ENCODE measurements at regions not wholly inside any gene's neighbourhood (a gene's known extent, or its start where the extent isn't known, plus 50 kb on each side); places are given as distances from the start of the nearest gene placed in this dataset.

DNA sequence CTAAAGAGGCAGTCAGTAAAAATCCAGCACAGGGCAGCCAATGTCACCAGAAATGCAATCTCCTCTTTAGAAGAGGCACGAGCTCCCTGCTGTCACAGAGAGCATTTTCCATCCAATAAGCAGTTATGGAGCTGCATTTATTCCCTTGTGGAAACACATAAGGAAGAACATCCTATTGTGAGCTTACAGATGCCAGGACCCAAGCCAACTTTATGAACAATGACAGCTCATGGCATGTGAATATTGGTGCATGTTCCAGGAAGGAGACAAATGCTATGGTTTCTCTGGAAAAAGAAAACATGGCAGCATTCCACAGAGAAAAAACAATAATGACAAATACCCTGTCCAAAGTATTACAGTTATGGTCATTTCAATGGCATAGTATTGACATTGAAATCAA is 955.6 kb downstream of the UQCRFS1 start:
- no peak for DNase-seq
- intact Hi-C loops (cut with DNase I), result no loop called here
- no peak for ATAC-seq
- Histone ChIP-seq H3K9me3 (no peaks in the 10 kb centered on the region), H3K27ac (no peak overlapping the region), H3K27me3 (no peaks in the 10 kb centered on the region), H3K36me3 (no peaks in the 10 kb centered on the region), H3K4me1 (no peaks in the 10 kb centered on the region), H3K4me3 (no peak overlapping the region)
- TF ChIP-seq, protein P1, sequence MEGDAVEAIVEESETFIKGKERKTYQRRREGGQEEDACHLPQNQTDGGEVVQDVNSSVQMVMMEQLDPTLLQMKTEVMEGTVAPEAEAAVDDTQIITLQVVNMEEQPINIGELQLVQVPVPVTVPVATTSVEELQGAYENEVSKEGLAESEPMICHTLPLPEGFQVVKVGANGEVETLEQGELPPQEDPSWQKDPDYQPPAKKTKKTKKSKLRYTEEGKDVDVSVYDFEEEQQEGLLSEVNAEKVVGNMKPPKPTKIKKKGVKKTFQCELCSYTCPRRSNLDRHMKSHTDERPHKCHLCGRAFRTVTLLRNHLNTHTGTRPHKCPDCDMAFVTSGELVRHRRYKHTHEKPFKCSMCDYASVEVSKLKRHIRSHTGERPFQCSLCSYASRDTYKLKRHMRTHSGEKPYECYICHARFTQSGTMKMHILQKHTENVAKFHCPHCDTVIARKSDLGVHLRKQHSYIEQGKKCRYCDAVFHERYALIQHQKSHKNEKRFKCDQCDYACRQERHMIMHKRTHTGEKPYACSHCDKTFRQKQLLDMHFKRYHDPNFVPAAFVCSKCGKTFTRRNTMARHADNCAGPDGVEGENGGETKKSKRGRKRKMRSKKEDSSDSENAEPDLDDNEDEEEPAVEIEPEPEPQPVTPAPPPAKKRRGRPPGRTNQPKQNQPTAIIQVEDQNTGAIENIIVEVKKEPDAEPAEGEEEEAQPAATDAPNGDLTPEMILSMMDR (IDR thresholded peaks at IDR 0.05), result no peak

DNA sequence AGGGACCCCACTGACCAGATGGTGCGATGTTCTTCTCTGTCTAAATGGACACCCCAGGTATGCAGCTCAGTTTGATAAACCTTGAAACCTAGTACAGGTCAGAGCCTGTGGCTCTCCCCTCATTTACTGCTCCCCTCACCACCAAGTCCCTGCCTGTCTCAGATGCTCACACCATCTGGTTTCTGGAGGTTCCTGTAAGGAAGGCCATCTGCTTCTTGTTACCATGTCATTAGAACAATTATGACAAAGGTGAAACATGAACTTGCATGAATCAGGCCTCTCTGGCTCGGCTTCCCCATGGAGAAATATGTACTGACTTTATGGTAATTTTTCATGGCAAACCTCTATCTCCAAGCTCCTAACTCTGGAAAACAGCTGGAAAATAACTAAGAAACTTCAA is 965.7 kb downstream of the UQCRFS1 start:
- intact Hi-C loops (cut with DNase I), result no loop called here
- no peaks in the 10 kb centered on the region for H3K36me3 ChIP-seq
- DNase-seq, result no peak
- no peaks in the 10 kb centered on the region for H3K27me3 ChIP-seq
- TF ChIP-seq, protein P1 (IDR thresholded peaks at IDR 0.05), result no peak
- no peak for ATAC-seq
- no peak overlapping the region for H3K4me3 ChIP-seq
- H3K4me1 ChIP-seq, result no peaks in the 10 kb centered on the region
- no peak overlapping the region for H3K27ac ChIP-seq
- H3K9me3 ChIP-seq, result no peaks in the 10 kb centered on the region

- no peaks in the 10 kb centered on the region for H3K36me3 ChIP-seq
- H3K4me3 ChIP-seq, result no peak overlapping the region
- no peaks in the 10 kb centered on the region for H3K4me1 ChIP-seq
- intact Hi-C loops (cut with DNase I), result no loop called here
- TF ChIP-seq, protein P1 (IDR thresholded peaks at IDR 0.05), result no peak
- DNase-seq (no peak), ATAC-seq (no peak)
- no peaks in the 10 kb centered on the region for H3K27me3 ChIP-seq
- no peaks in the 10 kb centered on the region for H3K9me3 ChIP-seq
- H3K27ac ChIP-seq, result no peak overlapping the region
These were observed 967.0 kb downstream of the UQCRFS1 start for GRCh38 chr19:28245937-28246336.

GRCh38 chr19:28244966-28245365 is 968.0 kb downstream of the UQCRFS1 start:
- H3K9me3 ChIP-seq, result no peaks in the 10 kb centered on the region
- intact Hi-C loops (cut with DNase I), result no loop called here
- TF ChIP-seq, protein P1 (IDR thresholded peaks at IDR 0.05), result no peak

GRCh38 chr19:28242317-28242927 is 970.5 kb downstream of the UQCRFS1 start:
- Histone ChIP-seq H3K27ac (no peak overlapping the region), H3K4me3 (no peak overlapping the region), H3K9me3 (no peaks in the 10 kb centered on the region), H3K27me3 (peaks cover 0 to 6% of the 10 kb centered on the region in 2 donors), H3K4me1 (no peaks in the 10 kb centered on the region), H3K36me3 (no peaks in the 10 kb centered on the region)
- no peak for DNase-seq
- TF ChIP-seq, protein P1 (IDR thresholded peaks at IDR 0.05), result peak; percentile 40 to 41
- intact Hi-C loops (cut with DNase I), result no loop called here
- ATAC-seq, result no peak

More at GRCh38 chr19:28244966-28245365, 968.0 kb downstream of the UQCRFS1 start:
- no peaks in the 10 kb centered on the region for H3K4me1 ChIP-seq
- DNase-seq, result no peak
- H3K27me3 ChIP-seq, result no peaks in the 10 kb centered on the region
- no peaks in the 10 kb centered on the region for H3K36me3 ChIP-seq
- no peak overlapping the region for H3K4me3 ChIP-seq
- ATAC-seq, result no peak
- H3K27ac ChIP-seq, result no peak overlapping the region

Data from left lung (tissue), 4 donors.